NCI-H524 treated with DMSO at 0.1 percent for 48 hours (cell line): ENCODE measurements at regions not wholly inside any gene's neighbourhood (a gene's known extent, or its start where the extent isn't known, plus 50 kb on each side); places are given as distances from the start of the nearest gene placed in this dataset.

Source experiments
- DNase-seq: peaks from one replicate; lab custom pipeline; 2025; lab: John Stamatoyannopoulos, UW

DNA sequence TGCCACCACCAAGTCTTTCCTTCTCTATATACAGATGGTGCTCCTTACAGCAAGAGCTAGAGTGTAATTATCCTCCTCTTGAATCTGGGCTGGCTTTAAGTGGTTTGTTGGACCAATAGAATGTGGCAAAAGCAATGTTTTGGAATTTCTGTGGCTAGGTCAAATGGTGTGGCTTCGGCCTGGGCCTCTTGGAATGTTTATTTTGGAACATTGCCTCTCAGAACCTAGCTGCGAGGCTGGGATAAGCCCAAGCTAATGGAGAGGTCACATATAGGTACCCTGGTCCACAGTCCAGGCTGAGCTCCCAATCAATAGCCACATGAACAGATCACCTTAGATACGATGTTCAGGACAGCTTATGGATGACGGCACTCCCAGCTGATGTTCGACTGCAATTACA, 556.7 kb downstream of the TYW1 start:
- DNase-seq = peak; percentile 27

DNA sequence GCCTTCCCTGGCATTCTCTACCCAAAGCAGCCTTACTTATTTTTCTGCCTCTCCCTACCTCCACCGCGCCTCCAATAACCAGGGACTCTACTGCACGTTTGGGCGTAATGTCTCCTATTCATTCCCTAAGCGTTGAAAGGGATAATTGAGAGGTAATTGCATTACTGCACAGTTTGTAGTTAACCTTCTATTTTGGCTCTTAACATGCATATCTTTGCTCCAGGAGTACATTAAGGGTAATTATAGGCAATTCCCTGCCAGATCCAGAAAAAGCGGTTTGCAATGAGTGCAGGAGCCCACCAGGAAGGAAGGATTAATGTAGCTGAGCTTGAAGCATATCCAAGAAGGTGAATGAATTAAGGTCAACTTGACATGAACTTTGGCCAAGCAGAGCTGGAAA, 558.4 kb downstream of the TYW1 start:
- DNase-seq = no peak

DNA sequence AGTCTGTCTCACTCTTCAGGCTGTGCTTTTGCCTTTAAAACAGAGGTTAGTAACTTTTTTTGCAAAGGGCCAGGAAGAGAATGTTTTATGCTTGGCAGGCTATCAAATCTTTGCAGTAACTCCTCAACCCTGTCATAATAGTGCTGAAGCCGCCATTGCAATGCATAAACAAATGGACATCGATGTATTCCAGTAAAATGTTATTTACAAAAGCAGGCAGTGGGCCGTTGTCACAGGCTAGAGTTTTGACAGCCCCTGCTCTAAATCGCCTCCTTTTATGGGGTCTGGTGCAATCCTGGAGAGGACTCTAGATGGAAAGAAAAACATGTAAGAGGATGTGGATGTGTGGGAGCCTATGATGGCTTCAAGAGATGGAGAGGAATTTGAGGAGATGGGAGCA, 568.3 kb downstream of the TYW1 start:
- no peak for DNase-seq

DNA sequence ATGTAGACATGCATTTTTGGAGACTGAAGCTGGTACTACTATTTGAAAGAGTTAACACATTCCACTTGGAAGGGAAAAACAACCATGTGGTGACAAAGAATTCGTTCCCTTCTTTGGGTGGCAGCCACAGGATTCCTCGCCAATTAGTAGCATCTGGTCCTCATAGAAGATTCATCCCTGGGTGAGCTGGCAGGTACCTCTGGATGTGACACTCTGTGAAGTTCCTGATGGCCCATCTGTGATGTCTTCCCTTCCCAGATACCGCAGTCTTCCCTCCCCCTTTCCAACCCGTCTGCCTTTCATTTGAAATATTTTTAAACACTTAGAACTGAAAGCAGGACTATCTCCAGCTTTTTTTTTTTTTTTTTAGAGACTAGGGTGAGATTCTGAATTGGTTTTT, 569.5 kb downstream of the TYW1 start:
- no peak for DNase-seq

DNA sequence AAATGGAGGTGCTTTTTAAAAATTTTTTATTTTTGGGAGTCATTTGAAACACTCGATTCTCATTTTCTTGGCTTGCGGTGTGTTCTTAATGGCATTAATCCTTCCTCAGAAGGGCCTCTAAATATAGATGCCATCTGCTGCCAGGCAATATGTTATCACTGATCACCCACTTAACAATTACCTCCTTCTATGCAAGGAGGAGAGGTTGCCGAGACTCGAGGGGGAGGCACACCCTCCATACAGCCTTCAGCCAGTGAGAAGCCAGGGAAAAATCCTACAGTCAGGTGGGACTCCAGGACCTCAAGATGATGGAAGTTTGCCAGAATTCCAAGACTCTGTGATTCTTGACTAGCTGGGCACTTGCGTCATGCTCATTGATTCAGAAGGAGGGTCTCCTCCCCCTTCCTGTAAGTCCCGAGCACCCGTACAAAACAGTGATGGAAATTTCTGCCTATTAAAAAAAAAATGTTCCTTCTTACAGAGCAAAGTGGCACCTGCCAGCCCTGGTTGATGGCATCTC, 574.5 kb downstream of the TYW1 start:
- peak; percentile 89 for DNase-seq

DNA sequence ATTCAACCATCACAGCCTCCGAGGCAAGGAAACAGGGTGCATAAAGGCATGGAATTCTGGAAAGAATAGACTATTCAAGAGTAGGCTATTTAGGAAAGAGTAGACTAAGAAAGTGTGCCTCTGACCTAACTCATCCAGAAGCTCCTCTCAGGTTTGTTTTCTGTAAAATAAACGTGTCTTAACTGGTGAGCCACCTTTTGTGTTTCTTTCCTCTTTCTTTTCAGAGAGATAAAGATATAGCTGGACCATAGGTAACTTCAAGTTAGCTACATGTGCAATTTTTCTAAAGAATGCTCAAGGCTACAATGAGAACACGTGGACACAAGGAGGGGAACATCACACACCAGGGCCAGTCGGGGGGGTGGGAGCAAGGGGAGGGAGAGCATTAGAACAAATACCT, 577.0 kb downstream of the TYW1 start:
- no peak for DNase-seq

DNA sequence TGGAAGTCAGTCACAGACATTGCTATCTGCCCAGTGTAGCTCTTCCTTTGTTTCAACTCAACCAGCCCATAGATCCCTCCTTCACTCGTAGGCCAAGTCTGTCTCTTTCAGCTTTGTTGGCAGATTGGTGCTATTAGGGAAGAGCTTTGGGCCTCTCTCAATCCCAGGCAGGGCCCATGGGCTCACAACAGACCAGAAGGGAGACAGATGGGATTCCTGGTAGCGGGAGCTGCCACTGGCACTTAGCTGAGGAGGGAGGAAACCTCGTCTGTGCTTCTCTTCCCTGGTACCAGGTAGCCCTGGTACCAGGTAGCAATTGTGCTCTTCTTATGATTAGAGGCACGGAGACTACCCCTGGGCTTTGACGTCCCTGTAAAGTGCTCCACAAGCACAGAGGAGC, 592.0 kb downstream of the TYW1 start:
- DNase-seq = peak; percentile 93

DNA sequence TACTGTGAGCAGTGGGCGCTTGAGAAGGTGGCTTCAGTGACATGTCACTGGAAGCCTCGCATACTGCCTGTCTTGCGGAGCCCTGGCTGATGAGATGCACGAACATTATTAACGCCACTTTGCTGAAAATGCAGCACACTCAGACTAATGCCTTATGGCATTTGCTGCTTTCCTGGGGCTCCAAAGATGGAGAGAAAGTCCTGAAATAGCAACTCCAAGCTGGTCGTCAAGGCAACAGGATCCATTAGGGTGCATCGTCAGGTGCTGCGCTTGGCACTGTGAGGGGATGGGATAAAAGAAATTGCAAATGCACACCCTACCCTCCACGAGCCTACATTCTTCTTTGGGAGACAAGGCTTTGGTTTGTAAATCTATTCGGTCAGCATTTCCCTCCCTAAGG, 592.5 kb downstream of the TYW1 start:
- DNase-seq = peak; percentile 81

DNA sequence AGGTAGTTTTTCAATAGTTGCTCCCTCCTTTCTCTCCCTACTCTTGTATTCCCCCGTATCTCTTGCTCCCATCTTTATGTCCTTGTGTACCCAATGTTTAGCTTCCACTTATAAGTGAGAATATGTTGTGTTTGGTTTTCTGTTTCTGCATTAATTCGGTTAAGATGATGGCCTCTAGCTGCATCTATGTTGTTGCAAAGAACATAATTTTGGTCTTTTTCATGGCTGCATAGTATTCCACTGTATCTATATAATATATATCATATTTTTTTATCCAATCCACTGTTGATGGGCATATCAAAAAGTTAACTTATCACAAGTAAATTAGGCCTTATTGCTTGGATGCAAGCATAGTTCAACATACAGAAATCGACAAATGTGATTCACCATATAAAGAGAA, 594.0 kb downstream of the TYW1 start:
- DNase-seq = no peak

DNA sequence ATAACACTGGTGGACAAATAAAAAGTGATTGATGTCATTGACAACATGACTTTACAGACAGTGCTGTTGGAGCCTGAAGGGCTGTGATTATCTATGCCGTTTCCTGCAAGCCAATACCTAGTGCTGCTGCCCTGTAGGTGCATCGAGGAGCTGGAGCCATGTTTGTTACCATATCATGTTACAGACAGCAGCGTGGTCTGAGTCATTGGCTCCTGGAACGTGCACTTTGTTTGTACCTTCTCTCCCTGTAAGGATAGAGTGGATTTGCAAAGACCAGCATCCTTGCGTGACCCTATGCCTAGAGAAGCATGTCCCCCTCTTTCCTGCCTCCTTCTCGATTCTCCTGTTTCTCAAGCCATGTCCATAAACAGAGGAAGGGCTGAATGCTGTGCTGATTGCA, 597.2 kb downstream of the TYW1 start:
- DNase-seq = no peak

DNA sequence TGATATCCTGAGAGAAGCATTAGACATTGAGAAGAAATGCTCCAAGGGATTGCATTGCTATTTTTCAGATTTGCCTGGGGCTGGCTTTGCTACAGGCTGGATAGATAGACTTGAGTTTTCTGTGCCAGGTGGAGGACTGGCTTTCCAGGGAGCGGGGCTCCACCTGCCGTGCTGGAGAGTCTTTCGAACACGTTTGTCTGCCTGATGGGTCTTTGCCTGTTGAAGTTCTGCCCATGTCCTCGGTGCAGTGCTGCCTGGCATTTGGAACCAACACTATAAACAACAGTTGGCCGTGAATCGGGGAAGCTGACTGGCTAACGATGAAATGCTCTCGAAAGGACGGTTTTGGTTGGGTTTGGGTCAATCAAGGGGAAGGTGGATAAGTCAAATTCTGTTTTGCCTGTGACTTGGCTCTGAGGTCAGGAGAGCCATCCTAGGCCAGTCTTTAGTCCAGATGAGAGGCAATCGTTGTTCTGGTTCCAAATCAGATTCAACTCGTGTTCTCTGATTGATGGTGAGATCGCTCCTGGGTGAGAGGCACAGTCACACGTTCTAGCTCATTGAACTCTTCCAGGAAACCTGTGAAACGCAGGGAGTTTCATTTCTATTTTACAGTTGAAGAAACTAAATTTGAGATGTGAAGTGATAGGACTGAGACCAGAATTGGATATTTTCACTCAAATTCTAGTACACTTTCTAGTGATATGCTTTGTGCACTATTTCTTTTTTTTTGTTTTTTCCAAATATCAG, 599.0 kb downstream of the TYW1 start:
- no peak for DNase-seq

DNA sequence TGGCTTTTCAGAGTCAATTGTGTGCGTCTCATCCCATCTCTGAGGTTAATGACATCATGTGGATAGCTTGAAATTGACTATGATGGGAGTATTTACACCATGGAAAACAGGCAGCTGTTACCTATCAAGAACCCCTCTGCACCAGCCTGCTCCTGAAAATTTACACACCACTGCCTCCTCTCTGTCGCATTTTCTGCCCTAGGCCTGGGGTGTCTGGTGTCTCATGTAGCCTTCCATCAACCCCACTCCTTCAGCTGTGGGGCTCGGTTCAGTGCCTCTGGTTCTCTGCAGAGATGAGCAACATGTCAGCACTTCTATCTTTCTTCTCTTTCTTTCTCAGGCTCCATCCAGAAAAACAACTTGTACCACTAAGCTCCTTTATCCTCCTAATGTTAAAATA, 600.5 kb downstream of the TYW1 start:
- no peak for DNase-seq

DNA sequence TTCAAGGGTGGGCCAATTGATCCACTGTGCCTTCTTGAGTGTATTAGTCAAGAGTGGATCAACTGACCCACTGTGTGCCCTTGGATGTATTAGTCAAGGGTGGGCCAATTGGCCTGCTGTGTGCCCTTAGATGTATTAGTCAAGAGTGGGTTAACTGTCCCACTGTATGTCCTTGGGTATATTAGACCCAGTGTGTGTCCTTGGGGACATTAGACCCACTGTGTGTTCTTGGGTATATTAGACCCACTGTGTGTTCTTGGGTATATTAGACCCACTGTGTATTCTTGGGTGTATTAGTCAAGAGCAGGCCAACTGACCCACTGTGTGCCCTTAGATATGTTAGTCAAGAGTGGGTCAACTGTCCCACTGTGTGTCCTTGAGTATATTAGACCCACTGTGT, 601.8 kb downstream of the TYW1 start:
- no peak for DNase-seq

DNA sequence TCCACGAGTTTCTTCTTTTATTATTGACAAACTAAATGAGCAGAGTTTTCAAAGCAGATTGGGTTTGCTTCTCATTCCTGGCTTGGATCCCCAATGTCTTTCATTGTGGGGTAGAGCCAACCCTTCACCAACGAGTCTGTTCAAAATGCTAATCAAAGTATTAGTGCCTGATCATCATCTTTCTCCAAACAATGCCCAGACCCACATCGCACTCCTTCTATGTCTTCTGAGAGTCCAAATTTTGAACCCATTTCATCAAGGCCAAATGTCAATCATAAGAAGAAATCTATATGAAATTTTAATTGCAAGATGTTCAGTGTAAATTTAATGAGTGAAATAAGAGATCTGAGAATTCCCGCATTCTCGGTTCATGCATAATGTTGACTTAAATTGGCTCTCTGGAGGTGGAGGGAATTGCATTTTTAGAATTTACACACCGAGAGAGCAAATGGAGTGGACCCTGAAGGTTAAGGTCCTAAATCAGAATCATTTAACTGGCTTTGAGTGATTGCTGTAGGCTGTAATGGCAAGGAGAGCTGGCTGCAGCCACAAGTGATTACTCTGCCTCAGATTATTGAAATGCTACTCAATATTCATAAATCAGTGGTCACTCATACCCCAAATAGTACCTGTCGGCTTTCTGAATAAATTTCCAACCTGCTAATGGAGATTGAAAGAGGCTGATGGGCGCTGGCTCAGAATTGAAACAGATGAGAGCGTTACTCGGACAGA, 602.9 kb downstream of the TYW1 start:
- DNase-seq = no peak

DNA sequence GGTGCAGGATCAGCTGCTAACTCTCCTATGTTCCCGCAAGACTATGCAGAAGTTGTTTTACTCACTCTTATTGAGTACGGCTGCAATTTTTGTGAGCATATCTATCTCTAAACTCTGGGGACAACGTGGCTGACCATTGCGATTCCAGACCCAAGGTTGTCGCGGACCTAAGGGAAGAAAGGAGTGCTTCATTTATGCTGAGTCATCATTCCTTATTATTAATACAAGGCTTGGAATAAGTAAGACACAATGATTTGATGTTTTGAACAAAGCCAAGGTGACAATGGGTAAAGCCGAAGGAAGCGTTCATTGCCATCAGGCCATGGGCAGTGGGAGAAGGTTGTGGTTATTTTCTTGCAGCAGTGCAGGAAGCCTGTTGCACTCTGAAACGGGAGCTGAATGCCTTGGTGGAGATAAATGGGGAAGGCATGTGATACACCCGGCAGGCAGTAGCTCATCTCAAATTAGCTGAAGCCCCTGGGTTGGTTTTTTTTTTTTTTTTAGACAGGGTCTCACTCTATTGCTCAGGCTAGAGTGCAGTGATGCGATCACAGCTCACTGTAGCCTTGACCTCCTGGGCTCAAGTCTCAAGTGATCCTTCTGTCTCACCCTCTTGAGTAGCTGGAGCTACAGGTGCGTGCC, 605.7 kb downstream of the TYW1 start:
- DNase-seq = no peak

DNA sequence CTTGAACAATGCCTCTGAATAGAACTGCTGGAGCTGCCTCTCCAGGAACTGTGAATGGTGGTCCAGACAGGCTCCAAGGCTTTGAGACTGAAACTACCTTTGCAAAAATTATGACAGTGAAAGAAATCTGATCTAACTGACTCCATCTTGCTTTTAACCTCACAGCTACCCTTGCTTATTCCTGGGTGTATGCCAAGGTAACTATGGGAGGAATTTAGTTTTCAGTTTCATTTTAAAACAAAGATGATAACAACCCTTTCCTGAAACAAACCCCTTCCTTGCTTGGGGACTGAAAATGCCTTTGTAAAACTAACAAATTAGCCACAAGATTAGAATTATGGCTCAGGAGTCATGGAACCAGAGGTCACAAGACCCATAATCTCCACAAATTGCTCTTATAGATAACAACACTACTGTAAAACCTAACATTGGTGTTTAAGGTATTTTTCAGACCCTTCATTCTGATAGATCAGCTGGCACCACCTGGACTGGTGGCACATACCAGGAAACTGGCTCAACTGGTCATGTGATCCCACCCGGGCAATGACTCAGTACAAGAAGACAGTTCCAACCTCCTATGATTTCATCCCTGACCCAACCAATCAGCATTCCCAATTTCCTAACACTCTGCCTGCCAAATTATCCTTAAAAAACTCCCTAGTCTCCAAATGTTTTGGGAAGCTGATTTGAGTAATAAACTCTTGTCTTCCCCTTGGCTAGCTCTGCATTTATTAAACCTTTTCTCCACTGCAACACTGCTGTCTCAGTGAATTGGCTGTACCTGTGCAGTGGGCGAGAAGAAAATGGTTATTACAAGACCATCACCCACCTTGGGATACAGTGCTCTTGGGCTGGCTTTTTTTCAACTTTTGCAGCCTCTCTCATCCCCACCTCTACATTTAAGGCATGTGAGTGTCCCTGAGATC, 608.1 kb downstream of the TYW1 start:
- no peak for DNase-seq

DNA sequence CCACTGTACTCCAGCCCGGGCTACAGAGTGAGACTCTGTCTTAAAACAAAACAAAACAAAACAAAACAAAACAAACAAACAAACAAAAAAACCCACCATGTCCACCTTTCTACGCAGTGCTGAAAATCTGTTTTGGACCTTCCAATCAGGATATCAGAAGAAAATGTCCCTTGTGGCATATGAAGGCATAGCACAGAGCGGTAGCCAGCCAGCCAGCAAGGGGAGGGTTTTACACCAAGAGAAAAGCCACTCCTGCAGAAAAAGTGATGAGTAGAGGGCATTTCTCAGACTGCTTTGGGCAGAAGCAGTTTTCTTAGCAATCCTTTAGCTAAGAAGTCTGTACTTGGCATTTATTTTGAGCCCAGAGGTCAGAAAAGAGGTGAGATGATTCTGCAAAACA, 612.2 kb downstream of the TYW1 start:
- no peak for DNase-seq

DNA sequence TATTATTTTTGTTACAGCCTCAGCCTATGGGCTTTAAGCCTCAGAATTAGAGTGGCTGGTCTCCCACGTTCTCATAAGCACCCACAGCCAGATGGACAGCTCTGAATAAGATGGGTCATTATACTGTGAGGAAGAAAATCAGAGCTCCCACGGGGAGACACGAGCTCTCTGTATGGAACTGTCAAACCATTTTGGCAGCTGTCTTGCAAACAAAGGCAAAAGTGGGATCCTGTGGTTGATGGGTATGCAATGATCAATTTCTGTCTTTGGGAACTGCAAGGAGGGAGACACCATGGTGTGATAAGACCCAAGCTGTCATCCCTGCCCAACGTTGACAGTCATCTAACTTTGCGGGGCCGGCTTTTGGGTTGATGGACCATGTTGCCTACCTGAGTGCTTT, 614.3 kb downstream of the TYW1 start:
- DNase-seq = no peak

DNA sequence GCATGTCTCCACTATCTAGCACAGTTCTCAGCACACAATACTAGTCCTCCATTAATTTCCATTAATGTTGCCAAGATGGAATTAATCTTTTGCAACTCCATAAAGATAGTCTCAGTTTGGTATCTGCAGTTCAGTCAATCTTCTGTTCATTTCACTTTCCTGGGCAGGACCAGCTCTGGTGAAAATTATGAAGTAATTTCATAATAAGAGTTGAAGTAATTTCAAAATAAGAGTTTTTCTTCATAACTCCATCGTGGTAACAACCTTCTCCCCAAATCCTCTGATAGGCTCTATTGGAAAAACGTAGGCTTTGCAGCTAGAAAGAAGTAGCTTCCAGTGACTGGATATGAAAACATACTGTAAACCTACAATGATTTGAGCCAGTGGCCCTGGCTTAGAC, 618.2 kb downstream of the TYW1 start:
- no peak for DNase-seq

DNA sequence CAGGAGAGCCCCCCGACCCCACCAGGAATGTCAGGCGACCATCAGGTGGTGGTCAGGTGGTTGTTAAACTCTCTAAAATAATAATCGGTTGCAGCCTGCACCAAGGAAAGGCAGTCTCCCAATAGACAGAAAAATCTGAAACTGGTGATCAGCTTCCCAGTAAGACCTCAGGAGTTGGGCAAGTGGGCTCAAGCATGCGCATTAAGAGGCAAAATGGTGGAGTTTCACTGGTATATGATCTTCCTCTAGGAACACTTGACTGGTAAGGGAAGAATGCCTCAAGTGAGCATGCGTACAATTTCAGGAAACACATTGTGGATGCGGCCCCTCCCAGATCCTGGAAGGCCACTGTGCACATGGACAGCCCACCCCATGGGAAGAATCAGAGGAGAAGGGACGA, 619.9 kb downstream of the TYW1 start:
- no peak for DNase-seq

DNA sequence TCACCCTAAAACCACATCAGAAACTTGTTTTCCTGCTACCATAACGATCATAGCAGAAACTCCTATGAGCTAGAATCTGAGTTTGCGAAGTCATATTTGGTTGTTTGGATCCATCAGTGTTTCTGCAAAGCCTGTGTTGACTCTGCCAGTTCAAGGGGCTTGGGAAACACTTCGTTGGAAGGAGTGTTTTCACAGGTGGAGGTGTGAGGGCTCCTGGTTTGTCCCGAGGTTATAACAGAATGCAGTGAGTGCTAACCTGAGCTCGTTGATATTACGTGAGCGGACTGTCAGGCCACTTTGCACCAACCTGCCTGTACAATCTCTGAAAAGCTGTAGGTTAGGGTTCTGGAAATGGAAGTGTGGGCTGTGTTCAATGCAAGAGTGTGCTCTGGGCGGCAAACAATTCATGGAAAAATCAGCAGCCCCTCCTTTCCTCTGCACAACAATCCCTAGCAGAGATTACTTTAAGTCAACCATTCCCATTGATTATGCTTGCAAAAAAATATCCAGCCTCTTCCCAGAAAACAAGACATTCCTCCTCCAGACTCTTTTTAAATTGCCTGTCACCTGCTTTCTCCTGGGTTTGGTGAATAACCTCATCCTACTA, 622.0 kb downstream of the TYW1 start:
- no peak for DNase-seq

DNA sequence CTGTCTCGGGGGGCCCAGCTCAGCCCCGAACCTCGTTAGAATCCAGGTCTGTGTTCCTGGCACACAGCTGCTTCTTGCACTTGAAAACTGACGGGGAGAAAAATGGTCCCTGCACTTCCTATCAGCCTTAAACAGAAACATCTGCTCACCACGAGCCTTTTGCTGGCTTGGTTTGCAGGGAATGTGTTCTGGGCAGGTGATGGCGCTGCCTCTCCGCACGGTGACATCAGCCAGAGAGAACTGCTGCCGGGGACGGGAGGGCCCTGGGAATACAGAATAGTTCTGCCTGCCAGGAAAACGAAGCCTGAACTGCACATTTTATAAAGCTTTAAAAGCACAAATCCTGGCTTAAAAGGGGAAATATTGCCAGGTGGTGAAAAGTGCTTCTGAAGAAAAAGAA, 622.5 kb downstream of the TYW1 start:
- no peak for DNase-seq
